Natural killer cell (primary cell): ENCODE measurements at regions not wholly inside any gene's neighbourhood (a gene's known extent, or its start where the extent isn't known, plus 50 kb on each side); places are given as distances from the start of the nearest gene placed in this dataset.

ENCODE experiments used
- ATAC-seq, 3 donors: fragments of 150-1000 bp in 2 of 3; fragments of 200-7000 bp in 1 of 3; cut with Tn5 transposase; 1 replicate in 1 of 3; 2 replicates in 2 of 3; pipeline ENCODE4 v1.10.0; 2021; ENCODE audit warnings: mild to moderate bottlenecking in 2 of 3, moderate library complexity in 2 of 3
- DNase-seq, 2 donors: peaks; one replicate each; pipeline versions ENCODE4 v3.0.0 to v3.0.0-alpha.2; 2013 to 2021; ENCODE audit warnings: mixed read lengths in 1 of 2
- H3K27ac ChIP-seq: one replicate; pipeline ENCODE4 v1.5.1; 2013; ENCODE audit warnings: mild to moderate bottlenecking, low read length
- H3K27me3 ChIP-seq: one replicate; pipeline ENCODE4 v1.6.1; 2013; ENCODE audit warnings: low read length; ENCODE audit not compliant: control insufficient read depth, insufficient read depth
- H3K36me3 ChIP-seq: one replicate; pipeline ENCODE4 v1.6.1; 2013; ENCODE audit warnings: low read length; ENCODE audit not compliant: control insufficient read depth, insufficient read depth
- H3K4me1 ChIP-seq: one replicate; pipeline ENCODE4 v1.6.1; 2013; ENCODE audit warnings: low read length; ENCODE audit not compliant: control insufficient read depth, insufficient read depth
- H3K4me3 ChIP-seq: one replicate; pipeline ENCODE4 v1.5.1; 2013; ENCODE audit warnings: low read length
- H3K9me3 ChIP-seq: one replicate; pipeline ENCODE4 v1.6.1; 2013; ENCODE audit warnings: low read length; ENCODE audit not compliant: control insufficient read depth, insufficient read depth
- H3K27ac Mint-ChIP-seq, 2 donors: one replicate each; pipeline ENCODE4 v1.8.0; 2022; ENCODE audit warnings: mild to moderate bottlenecking in 2 of 2, mixed read lengths in 2 of 2, moderate library complexity in 1 of 2
- H3K27me3 Mint-ChIP-seq, 2 donors: one replicate each; pipeline ENCODE4 v1.8.0; 2022; ENCODE audit warnings: low read depth in 2 of 2, mixed read lengths in 2 of 2
- H3K36me3 Mint-ChIP-seq: one replicate; pipeline ENCODE4 v1.8.0; 2022; ENCODE audit warnings: mixed read lengths
- H3K4me1 Mint-ChIP-seq, 2 donors: one replicate each; pipeline ENCODE4 v1.8.0; 2022; ENCODE audit warnings: mixed read lengths in 2 of 2
- H3K4me3 Mint-ChIP-seq: one replicate; pipeline ENCODE4 v1.8.0; 2022; ENCODE audit warnings: mild to moderate bottlenecking, moderate library complexity, mixed read lengths
- H3K9me3 Mint-ChIP-seq, 2 donors: one replicate each; pipeline ENCODE4 v1.8.0; 2022; ENCODE audit warnings: mixed read lengths in 2 of 2
- CTCF ChIP-seq: fragments of 200-600 bp; IDR thresholded peaks from one replicate; pipeline ENCODE4 v1.8.0; 2022; ENCODE audit warnings: antibody characterized with exemption
- WGBS: methylation state at CpG from one replicate; pipeline ENCODE4 v1.1.7; 2013; ENCODE audit warnings: missing lambda C conversion rate; ENCODE audit not compliant: insufficient coverage; 5-methylcytosine and 5-hydroxymethylcytosine counted together
- intact Hi-C: fragments of 100-400 bp; cut with micrococcal nuclease; formaldehyde crosslinking; loops from one replicate; pipeline ENCODE4 v1.14.2; 2022

GRCh38 chr17:53949473-53950090 is 126.9 kb downstream of the KIF2B start:
- Histone ChIP-seq H3K4me1 (no peaks in the 10 kb centered on the region), H3K9me3 (peaks cover 12% of the 10 kb centered on the region), H3K27ac (no peak overlapping the region), H3K36me3 (no peaks in the 10 kb centered on the region), H3K4me3 (no peak overlapping the region), H3K27me3 (no peaks in the 10 kb centered on the region)
- Mint-ChIP-seq H3K36me3 (peaks cover 11% of the 10 kb centered on the region), H3K27me3 (no peaks in the 10 kb centered on the region), H3K27ac (no peak overlapping the region), H3K4me3 (no peak overlapping the region), H3K9me3 (peaks cover 15 to 21% of the 10 kb centered on the region in 2 donors), H3K4me1 (no peaks in the 10 kb centered on the region)
- no peak for ATAC-seq
- no peak for TF ChIP-seq CTCF
- 75% methylated on average over 3 of the region's 9 CpGs for WGBS
- intact Hi-C loops: no loop called here
- no peak for DNase-seq

GRCh38 chr17:53950207-53950857 is 127.6 kb downstream of the KIF2B start:
- Mint-ChIP-seq H3K9me3 (peaks cover 13 to 18% of the 10 kb centered on the region in 2 donors), H3K27me3 (no peaks in the 10 kb centered on the region), H3K27ac (no peak overlapping the region), H3K36me3 (peaks cover 18% of the 10 kb centered on the region), H3K4me3 (no peak overlapping the region), H3K4me1 (no peaks in the 10 kb centered on the region)
- DNase-seq (no peak), ATAC-seq (no peak)
- no peak overlapping the region for H3K27ac ChIP-seq
- intact Hi-C loops: no loop called here
- no peak overlapping the region for H3K4me3 ChIP-seq
- no peaks in the 10 kb centered on the region for H3K27me3 ChIP-seq
- H3K4me1 ChIP-seq: no peaks in the 10 kb centered on the region
- TF ChIP-seq CTCF: no peak
- no peaks in the 10 kb centered on the region for H3K36me3 ChIP-seq
- H3K9me3 ChIP-seq: peaks cover 12% of the 10 kb centered on the region
- 64% methylated on average over 4 of the region's 5 CpGs for WGBS

GRCh38 chr17:53950858-53951250 is 128.1 kb downstream of the KIF2B start:
- H3K27me3 ChIP-seq: no peaks in the 10 kb centered on the region
- no peak overlapping the region for H3K4me3 ChIP-seq
- intact Hi-C loops: no loop called here
- Mint-ChIP-seq H3K9me3 (peaks cover 15 to 20% of the 10 kb centered on the region in 2 donors), H3K36me3 (peaks cover 22% of the 10 kb centered on the region), H3K27me3 (no peaks in the 10 kb centered on the region), H3K27ac (no peak overlapping the region), H3K4me1 (no peaks in the 10 kb centered on the region), H3K4me3 (no peak overlapping the region)
- no peak for ATAC-seq
- no peak for DNase-seq
- no peak overlapping the region for H3K27ac ChIP-seq
- H3K4me1 ChIP-seq: no peaks in the 10 kb centered on the region
- no peaks in the 10 kb centered on the region for H3K36me3 ChIP-seq
- TF ChIP-seq CTCF: no peak
- H3K9me3 ChIP-seq: peaks cover 12% of the 10 kb centered on the region

- WGBS: 24% methylated on average over 1 of the region's 1 CpG
- Histone ChIP-seq H3K27ac (no peak overlapping the region), H3K4me3 (no peak overlapping the region), H3K9me3 (no peaks in the 10 kb centered on the region), H3K4me1 (no peaks in the 10 kb centered on the region), H3K27me3 (no peaks in the 10 kb centered on the region), H3K36me3 (no peaks in the 10 kb centered on the region)
- H3K27ac Mint-ChIP-seq: no peak overlapping the region
- H3K9me3 Mint-ChIP-seq: peaks cover 10 to 14% of the 10 kb centered on the region in 2 donors
- no peaks in the 10 kb centered on the region for H3K27me3 Mint-ChIP-seq
- H3K36me3 Mint-ChIP-seq: no peaks in the 10 kb centered on the region
- intact Hi-C loops: no loop called here
- ATAC-seq (no peak), DNase-seq (no peak)
- H3K4me1 Mint-ChIP-seq: no peaks in the 10 kb centered on the region
- TF ChIP-seq CTCF: no peak
- H3K4me3 Mint-ChIP-seq: no peak overlapping the region
Observed at GRCh38 chr17:53971361-53971760, 148.6 kb downstream of the KIF2B start.
